ENCODE measurements at regions not wholly inside any gene's neighbourhood (a gene's known extent, or its start where the extent isn't known, plus 50 kb on each side); places are given as distances from the start of the nearest gene placed in this dataset.
A peak's percentile ranks its signal among the peaks of the same experiment; 100 is the strongest.
"Not testable (repeated sequence)": the region's sequence is repeated elsewhere in the genome, so short reads cannot be mapped to it uniquely, and the experiment has no call there.

DNA sequence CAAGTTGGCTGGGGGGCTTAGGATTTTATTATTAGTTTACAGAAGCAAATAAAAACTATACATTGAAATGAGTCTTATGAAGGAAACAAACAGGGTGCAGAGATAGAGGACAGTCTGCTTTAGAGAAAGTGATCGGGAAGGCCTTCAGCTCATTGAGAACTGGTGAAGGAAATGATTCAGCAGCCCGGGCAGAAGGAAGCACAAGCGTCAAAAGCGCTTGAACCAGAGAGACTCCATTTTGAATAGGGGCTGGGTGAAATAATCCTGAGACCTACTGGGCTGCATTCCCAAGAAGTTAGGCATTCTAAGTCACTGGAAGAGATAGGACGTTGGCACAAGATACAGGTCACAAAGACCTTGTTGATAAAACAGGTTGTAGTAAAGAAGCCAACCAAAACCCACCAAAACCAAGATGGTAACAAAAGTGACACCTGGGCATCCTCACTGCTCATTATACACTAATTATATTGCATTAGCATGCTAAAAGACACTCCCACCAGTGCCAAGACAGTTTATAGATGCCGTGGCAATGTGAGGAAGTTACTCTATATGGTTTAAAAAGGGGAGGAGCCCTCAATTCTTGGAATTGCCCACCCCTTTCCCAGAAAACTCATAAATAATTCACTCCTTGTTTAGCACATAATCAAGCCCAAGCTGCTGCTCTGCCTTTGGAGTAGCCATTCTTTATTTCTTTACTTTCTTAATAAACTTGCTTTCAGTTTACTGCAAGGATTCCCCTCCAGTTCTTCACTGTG is 83.1 kb upstream of the MPP7 start:
- in situ Hi-C loops (cut with HindIII; ENCODE audit: low pct_unique_long_range_greater_than_20kb, low sequenced_read_pairs): no loop called here

DNA sequence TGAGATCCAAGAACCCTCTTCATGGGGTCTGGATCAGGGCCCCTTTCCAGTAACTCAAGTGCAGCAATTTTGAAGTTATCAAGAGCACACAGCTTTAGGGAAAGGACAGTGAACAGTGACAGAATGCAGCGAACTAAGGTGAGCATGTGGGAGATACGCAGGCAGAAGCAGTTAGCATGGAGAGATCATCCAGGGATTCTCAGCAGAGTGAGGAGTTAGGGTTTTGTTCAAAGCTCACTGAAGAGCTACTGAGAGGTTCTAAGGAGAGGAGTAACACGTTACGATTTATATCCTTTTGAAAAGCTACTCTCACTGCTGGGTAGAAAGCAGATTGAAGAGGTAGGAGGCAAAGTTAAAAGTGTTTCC is 83.6 kb upstream of the MPP7 start:
- in situ Hi-C loops (cut with HindIII; ENCODE audit: low pct_unique_long_range_greater_than_20kb, low sequenced_read_pairs): no loop called here
- DNase-seq (ENCODE audit: low read depth, low spot score): no peak

More for the DNA sequence above, 83.1 kb upstream of the MPP7 start:
- DNase-seq (ENCODE audit: low read depth, low spot score): no peak

DNA sequence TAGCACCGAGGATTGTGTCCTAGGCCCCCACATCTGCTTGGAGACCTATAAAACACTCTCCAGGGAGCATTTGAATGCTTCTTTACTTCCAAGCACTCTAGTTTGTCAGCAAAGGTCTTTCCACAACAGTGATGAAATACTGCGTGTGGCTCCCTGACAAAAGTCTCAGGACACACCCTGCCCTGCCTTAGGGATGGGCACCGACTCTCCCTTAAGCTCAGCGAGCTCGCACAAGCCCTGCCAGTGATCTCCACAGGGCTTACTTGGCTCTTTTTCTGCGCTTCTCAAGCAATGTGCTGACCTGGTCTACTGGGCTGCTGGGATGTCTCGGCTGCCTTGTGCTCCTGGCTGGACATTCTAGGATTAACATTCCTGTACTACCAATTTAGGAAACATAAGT is 84.3 kb upstream of the MPP7 start:
- no peak for DNase-seq (ENCODE audit: low read depth, low spot score)
- in situ Hi-C loops (cut with HindIII; ENCODE audit: low pct_unique_long_range_greater_than_20kb, low sequenced_read_pairs): no loop called here

DNA sequence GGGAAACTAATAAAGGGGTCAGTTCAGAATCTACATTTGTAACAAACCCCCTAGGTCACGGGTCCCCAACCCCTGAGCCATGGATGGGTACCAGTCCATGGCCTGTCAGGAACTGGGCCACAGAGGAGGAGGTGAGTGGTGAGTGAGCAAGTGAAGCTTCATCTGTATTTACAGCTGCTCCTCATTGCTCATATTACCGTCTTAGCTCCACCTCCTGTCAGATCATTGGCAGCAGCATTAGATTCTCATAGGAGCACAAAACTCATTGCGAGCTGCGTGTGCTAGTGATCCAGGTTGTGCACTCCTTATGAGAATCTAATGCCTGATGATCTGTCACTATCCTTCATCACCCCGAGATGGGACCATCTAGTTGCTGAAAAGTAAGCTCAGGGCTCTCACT is 88.4 kb upstream of the MPP7 start:
- in situ Hi-C loops (cut with HindIII; ENCODE audit: low pct_unique_long_range_greater_than_20kb, low sequenced_read_pairs): no loop called here
- no peak for DNase-seq (ENCODE audit: low read depth, low spot score)

DNA sequence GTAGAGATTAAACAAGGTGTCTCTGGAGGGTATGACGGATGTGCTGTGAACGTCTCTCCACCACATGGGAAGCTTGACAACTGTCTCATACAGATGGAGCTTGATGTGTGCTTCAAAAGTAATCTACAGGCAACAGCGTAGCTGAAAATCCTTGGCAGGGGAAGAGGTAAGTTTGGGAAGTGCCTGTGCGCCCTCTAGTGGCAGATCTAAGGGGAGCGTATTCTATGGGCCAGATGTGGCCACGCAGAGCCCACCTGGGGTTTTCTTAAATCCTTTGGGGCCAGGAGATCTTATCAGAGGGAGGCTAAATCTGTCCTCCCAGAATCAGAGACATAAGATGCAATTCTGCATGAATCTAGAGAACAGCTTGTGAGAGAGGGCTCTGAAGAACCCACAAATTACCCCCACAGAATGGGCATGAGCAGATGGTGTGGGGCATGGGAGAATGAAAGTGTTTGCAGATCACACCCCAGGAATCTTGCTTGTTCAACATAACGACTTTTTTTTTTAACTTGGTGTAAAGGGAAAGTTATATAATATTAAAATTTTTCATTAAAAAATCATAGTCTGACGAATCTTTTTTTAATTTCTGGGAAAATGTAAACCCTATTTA is 91.2 kb upstream of the MPP7 start:
- in situ Hi-C loops (cut with HindIII; ENCODE audit: low pct_unique_long_range_greater_than_20kb, low sequenced_read_pairs): no loop called here
- DNase-seq (ENCODE audit: low read depth, low spot score): peak; percentile 76

DNA sequence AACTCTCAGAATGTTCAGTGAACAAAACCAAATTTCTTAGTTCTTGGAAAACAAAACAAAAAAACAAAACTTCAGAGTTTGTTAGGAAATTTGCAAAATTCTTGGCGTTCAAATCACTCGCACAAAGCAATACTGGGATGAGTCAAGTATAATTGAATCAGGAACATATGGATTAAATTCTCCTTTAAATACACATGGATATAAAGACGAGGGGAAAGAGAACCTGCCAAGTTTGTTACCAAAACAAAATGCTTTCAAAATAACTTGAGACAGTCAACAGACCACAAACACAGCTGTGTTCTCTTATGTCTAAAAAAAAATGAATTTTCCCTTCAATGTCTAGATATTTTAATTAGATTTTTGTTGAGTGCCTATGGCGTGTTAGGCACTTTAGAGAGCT is 93.5 kb upstream of the MPP7 start:
- in situ Hi-C loops (cut with HindIII; ENCODE audit: low pct_unique_long_range_greater_than_20kb, low sequenced_read_pairs): no loop called here
- no peak for DNase-seq (ENCODE audit: low read depth, low spot score)

DNA sequence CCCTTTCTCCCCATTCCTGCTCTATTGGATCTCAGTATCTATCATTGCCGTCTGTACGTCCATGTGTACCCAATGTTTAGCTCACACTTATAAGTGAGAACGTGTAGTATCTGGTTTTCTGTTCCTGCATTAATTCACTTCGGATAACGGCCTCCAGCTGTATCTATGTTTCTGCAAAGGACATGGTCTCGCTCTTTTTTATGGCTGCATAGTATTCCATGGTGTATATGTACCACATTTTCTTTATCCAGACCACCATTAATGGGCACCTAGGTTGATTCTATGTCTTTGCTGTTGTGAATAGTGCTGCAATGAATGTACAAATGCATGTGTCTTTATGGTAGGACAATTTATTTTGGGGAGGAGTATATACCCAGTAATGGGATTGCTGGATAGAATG is 94.4 kb upstream of the MPP7 start:
- in situ Hi-C loops (cut with HindIII; ENCODE audit: low pct_unique_long_range_greater_than_20kb, low sequenced_read_pairs): no loop called here
- DNase-seq (ENCODE audit: low read depth, low spot score): no peak

DNA sequence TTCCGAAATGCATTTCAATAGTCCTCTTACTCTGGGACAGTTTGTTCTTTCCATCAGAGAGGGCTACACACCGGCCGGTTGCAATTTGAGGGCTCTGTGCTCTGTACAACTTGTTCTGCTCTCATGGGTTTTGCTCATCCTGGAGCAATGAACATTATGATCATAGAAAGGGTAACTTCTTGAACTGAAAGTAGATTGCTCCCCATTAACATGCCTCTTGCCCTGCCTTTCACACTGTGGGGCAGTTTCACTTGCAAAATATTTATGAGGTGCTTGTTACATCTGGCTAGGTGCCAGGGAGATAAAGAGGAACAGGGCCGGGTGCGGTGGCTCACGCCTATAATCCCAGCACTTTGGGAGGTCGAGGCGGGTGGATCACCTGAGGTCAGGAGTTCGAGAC is 97.3 kb upstream of the MPP7 start:
- in situ Hi-C loops (cut with HindIII; ENCODE audit: low pct_unique_long_range_greater_than_20kb, low sequenced_read_pairs): no loop called here
- no peak for DNase-seq (ENCODE audit: low read depth, low spot score)

DNA sequence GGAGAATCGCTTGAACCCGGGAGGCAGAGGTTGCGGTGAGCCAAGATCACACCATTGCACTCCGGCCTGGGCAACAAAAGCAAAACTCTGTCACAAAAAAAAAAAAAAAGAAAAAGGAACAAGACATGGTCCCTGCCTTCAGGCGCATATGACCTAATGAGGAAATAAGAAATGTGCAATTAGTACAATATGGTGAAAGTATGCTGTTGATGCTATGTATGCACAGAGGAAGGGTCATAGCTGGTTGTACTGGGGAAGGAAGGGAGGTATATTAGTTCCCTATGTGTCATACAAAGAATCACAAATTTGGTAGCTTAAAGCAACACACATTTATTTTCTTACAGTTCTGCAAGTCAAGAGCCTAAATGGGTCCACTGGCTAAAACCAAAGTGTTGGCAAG is 97.8 kb upstream of the MPP7 start:
- DNase-seq (ENCODE audit: low read depth, low spot score): no peak
- in situ Hi-C loops (cut with HindIII; ENCODE audit: low pct_unique_long_range_greater_than_20kb, low sequenced_read_pairs): no loop called here

DNA sequence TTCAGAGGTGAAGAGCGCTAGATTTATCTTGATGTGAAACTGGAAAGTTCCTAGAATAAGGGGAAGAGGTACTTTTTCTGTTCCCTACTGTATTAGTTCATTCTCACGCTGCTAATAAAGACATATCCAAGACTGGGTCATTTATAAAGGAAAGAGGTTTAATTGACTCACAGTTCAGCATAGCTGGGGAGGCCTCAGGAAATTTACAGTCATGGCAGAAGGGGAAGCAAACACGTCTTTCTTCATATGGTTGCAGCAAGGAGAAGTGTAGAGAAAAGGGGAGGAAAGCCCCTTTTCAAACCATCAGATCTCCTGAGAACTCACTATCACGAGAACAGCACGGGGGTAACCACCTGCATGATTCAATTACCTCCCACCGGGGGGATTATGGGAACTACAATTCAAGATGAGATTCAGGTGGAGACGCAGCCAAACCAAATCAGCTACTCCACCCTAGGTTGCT is 99.8 kb upstream of the MPP7 start:
- DNase-seq (ENCODE audit: low read depth, low spot score); in situ Hi-C loops (cut with HindIII; ENCODE audit: low pct_unique_long_range_greater_than_20kb, low sequenced_read_pairs): not testable (repeated sequence)

DNA sequence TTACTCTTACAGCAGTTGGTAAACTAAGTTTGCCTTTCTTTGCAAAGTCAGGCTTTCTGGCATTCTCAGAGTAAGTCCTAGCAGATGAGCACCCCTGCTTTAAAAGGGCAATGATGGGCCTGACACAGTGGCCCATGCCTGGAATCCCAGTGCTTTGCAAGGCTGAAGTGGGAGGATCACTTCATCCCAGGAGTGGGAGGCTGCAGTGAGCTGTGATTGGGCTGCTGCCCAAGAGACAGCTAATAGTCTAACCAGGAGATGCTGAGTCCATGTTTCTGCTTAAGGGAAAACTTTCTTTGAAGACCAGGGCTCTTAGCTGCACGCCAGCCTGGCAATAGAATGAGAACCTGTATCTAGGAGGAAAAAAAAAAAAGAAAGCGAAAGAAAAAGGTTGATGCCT is 100.2 kb upstream of the MPP7 start:
- DNase-seq (ENCODE audit: low read depth, low spot score): no peak
- in situ Hi-C loops (cut with HindIII; ENCODE audit: low pct_unique_long_range_greater_than_20kb, low sequenced_read_pairs): no loop called here

DNA sequence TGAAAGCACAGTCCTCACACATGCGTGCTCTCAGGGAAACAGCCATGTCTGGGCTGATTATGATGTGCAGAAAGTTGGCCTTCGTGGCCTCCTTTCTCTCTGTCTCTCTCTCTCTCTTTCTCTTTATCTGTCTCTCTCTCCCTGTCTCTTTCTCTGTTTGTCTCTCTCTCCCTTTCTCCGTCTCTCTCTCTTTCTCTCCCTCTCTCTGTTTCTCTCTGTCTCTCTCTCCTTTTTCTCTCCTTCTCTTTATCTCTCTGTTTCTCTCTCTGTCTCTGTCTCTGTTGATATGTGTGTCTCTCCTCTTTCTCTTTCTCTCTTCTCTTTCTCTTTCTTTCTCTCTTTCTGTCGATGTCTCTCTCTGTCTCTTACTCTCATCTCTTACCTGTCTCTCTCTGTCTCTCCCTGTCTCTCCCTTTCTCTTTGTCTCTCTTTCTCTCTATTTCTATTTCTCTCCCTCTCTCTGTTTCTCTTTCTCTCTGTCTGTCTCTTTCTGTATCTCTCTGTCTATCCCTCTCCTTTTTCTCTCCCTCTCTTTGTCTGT is 105.4 kb upstream of the MPP7 start:
- DNase-seq (ENCODE audit: low read depth, low spot score): no peak
- in situ Hi-C loops (cut with HindIII; ENCODE audit: low pct_unique_long_range_greater_than_20kb, low sequenced_read_pairs): no loop called here

DNA sequence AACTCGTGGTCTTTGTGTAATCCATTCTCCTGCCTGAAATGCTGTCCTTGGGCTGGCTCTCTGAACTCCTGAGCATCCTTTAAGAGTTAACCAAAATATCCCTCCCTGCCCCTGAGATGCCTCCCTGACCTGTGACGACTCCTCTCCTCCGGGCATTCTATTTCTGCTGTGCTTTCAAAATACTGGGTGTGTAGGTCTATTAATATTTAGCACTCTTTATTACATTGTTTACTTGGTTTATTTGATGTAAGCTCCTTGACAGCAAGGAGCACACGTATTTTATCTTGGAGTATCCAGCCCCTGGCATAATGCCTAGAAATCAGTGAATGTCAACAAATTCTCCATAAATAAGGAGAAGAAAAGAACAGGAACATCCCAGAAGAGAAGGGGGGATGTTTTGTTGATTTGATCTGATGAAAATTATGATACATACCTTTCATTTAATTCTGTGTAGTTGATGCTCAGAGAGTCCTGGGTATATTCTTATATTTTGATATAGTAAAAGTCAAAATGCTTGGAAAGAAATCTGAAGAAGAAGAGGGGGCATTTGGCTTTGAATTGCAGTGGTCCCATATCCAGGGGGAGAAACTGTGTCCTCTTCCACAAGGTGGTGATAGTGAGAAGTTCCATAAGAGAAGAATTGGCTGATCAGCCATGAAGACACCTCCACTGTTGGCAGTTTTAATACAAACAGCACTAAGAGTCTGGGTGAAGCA is 107.7 kb upstream of the MPP7 start:
- in situ Hi-C loops (cut with HindIII; ENCODE audit: low pct_unique_long_range_greater_than_20kb, low sequenced_read_pairs): no loop called here
- peak; percentile 39 for DNase-seq (ENCODE audit: low read depth, low spot score)

DNA sequence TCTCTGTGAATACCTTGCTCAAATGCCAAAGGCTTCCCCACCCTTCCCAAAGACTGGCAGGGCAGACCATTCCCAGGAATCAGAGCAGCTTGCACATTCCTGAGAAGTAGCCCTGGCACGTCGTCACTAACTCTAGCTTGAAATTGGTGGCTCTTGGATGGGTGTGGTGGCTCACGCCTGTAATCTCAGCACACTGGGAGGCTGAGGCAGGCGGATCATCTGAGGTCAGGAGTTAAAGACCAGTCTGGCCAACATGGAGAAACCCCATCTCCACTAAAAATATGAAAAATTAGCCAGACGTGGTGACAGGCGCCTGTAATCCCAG is 108.2 kb upstream of the MPP7 start:
- DNase-seq (ENCODE audit: low read depth, low spot score): no peak
- in situ Hi-C loops (cut with HindIII; ENCODE audit: low pct_unique_long_range_greater_than_20kb, low sequenced_read_pairs): no loop called here

DNA sequence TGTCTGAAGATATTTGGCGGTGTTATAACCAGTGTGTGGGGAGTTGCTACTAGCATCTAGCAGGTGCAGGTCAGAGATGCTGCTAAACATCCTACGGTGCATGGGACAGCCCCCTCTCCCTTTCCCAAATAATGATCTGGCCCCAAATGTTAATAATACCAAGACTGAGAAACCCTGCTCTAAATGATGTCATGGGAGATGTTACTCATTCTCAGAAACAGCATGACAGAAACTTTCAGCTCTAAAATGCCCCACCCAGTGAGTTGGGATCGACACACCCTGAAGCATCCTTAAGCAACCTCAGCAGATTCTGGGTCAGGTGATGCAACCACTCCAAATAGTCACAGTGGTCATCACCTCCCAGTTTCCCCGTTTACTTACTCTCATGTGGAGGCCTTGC is 108.8 kb upstream of the MPP7 start:
- in situ Hi-C loops (cut with HindIII; ENCODE audit: low pct_unique_long_range_greater_than_20kb, low sequenced_read_pairs): no loop called here
- DNase-seq (ENCODE audit: low read depth, low spot score): no peak

DNA sequence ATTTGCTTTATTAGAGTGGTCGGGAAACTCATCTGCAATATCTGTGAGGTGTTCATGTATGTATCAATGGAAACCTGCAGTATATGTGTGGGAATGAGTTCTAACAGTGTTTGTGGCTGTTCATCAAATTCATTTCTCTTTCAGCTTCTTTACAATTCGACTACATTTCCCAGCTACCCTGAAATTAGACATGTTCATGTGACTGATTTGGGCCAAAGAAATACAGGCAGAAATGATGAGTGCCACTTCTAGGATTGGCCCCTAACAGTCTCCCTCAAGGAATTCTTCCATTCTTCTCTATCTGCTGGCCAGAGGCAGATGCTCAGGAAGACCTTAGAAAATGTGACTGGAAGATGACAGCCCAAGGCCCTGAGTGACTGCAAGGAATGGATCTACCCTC is 114.8 kb upstream of the WAC start:
- no peak for DNase-seq (ENCODE audit: low read depth, low spot score)
- in situ Hi-C loops (cut with HindIII; ENCODE audit: low pct_unique_long_range_greater_than_20kb, low sequenced_read_pairs): no loop called here

DNA sequence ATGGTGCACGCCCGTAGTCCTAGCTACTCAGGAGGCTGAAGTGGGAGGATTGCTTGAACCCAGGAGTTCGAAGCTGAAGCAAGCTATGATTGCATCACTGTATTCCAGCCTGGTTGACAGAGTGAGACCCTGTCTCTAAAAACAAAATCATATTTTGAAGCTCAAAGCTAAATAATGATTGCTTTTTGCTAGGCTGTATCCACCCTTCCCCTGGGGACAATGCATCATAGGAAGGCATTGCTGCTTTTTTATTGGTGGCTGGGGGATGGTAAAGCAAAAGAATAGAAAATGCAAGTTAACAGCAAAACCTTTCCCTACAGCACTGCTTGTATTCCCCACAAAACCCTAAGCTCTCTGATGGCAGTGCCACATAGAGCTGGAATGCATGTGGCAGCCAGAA is 107.5 kb upstream of the WAC start:
- no peak for DNase-seq (ENCODE audit: low read depth, low spot score)
- in situ Hi-C loops (cut with HindIII; ENCODE audit: low pct_unique_long_range_greater_than_20kb, low sequenced_read_pairs): loop anchor here (25.0 kb wide), 1 partner anchor 162 kb away; no protein-coding TSS in a partner anchor

DNA sequence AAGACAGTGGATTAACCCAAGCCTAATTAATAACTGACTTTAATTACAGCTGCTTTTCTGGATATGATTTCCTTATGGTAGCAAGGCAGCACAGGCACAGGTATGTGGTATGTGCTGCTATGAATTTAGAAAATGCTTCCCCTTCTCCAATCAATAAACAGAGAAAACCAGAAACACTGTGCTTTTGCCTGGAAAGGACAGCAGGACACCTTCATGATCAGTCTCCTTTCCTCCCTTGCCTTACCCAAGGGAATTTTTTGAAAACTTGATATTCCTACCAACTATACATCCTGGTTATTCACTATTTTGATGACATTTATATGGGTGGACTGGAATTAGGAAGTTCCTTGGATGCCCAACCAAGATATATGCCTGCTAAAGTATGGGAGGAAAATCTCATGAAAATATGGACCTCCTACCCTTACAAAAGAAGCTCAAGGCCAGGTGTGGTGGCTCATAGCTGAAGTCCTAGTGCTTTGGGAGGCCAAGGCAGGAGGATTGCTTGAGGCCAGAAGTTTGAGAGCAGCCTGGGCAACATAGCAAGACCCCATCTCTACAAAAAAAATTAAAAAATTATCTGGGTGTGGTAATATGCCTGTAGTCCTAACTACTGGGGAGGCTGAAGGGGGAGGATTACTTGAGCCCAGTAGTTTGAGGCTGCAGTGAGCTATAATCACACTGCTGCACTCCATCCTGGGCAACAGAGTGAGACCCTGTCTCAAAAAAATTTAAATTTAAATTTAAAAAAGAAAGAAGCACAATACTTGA is 106.3 kb upstream of the WAC start:
- in situ Hi-C loops (cut with HindIII; ENCODE audit: low pct_unique_long_range_greater_than_20kb, low sequenced_read_pairs): loop anchor here (25.0 kb wide), 1 partner anchor 161 kb away; no protein-coding TSS in a partner anchor

More for the DNA sequence above, 106.3 kb upstream of the WAC start:
- no peak for DNase-seq (ENCODE audit: low read depth, low spot score)
